H1 (cell line): ENCODE measurements at regions not wholly inside any gene's neighbourhood (a gene's known extent, or its start where the extent isn't known, plus 50 kb on each side); places are given as distances from the start of the nearest gene placed in this dataset.

ENCODE experiments used
- NRF1 ChIP-seq: IDR thresholded peaks from 2 replicates; pipeline ENCODE4 v1.6.1; 2011; ENCODE audit warnings: mild to moderate bottlenecking, low read depth, low read length, improper control_type of control experiment
- TF ChIP-seq, protein P1 (sequence below): IDR thresholded peaks from 2 replicates; pipeline ENCODE4 v1.6.1; 2012; ENCODE audit warnings: inconsistent platforms

DNA sequence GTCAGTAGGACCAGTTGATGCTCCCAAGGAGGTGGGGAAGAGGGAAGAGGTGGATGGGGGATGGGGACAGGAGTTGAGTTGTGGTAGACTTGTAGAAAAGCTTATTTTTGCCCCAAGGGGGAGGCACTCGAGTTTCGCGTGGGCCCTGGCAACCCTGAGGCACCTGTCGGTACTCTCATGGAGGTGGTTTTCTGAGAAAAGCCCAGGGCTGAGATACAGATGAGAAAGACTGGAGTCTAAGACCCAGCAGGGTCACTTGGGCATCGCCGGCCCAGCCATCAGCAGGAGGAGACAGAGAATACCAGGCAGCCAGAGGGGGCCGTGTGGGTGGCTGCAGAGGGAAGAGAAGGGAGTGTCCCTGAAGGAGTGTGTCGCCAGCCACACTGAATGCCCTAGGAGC lies 57.7 kb upstream of the HPCAL1 start (continued):
- TF ChIP-seq NRF1 = no peak
- TF ChIP-seq, protein P1, sequence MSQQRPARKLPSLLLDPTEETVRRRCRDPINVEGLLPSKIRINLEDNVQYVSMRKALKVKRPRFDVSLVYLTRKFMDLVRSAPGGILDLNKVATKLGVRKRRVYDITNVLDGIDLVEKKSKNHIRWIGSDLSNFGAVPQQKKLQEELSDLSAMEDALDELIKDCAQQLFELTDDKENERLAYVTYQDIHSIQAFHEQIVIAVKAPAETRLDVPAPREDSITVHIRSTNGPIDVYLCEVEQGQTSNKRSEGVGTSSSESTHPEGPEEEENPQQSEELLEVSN = no peak
